ENCODE measurements at regions not wholly inside any gene's neighbourhood (a gene's known extent, or its start where the extent isn't known, plus 50 kb on each side); places are given as distances from the start of the nearest gene placed in this dataset.

DNA sequence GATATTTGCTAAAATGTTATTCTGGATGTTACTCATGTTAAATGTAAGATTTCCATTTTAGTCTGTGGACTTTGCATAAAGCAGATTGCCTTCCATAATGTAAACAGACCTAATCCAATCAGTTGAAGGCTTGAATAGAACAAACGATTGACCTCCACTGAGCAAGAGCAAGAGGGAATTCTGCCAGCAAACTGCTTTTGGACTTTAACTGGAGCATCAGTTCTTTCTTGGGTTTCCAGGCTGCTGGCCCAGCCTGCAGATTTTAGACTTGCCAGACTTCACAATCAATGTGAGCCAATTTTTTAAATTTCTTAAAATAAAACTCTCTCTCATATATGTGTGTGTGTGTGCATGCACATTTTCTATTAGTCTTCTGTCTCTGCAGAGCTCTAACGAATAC, 1248.8 kb downstream of the ADGRL3 start:
- H3F3A ChIP-seq (replicated peaks; ENCODE audit: low read depth): no peaks in the 10 kb centered on the region
- peaks cover 2% of the 10 kb centered on the region for H3K27me3 Mint-ChIP-seq (ENCODE audit: insufficient read depth, low read depth, poor library complexity)
- H3K4me2 ChIP-seq: no peak overlapping the region
- no peaks in the 10 kb centered on the region for H3K36me3 Mint-ChIP-seq (ENCODE audit: low read depth)
- TF ChIP-seq CREB1 (CRISPR knock-in tag; IDR thresholded peaks at IDR 0.05; ENCODE audit: low read depth): no peak
- TF ChIP-seq, protein P1, sequence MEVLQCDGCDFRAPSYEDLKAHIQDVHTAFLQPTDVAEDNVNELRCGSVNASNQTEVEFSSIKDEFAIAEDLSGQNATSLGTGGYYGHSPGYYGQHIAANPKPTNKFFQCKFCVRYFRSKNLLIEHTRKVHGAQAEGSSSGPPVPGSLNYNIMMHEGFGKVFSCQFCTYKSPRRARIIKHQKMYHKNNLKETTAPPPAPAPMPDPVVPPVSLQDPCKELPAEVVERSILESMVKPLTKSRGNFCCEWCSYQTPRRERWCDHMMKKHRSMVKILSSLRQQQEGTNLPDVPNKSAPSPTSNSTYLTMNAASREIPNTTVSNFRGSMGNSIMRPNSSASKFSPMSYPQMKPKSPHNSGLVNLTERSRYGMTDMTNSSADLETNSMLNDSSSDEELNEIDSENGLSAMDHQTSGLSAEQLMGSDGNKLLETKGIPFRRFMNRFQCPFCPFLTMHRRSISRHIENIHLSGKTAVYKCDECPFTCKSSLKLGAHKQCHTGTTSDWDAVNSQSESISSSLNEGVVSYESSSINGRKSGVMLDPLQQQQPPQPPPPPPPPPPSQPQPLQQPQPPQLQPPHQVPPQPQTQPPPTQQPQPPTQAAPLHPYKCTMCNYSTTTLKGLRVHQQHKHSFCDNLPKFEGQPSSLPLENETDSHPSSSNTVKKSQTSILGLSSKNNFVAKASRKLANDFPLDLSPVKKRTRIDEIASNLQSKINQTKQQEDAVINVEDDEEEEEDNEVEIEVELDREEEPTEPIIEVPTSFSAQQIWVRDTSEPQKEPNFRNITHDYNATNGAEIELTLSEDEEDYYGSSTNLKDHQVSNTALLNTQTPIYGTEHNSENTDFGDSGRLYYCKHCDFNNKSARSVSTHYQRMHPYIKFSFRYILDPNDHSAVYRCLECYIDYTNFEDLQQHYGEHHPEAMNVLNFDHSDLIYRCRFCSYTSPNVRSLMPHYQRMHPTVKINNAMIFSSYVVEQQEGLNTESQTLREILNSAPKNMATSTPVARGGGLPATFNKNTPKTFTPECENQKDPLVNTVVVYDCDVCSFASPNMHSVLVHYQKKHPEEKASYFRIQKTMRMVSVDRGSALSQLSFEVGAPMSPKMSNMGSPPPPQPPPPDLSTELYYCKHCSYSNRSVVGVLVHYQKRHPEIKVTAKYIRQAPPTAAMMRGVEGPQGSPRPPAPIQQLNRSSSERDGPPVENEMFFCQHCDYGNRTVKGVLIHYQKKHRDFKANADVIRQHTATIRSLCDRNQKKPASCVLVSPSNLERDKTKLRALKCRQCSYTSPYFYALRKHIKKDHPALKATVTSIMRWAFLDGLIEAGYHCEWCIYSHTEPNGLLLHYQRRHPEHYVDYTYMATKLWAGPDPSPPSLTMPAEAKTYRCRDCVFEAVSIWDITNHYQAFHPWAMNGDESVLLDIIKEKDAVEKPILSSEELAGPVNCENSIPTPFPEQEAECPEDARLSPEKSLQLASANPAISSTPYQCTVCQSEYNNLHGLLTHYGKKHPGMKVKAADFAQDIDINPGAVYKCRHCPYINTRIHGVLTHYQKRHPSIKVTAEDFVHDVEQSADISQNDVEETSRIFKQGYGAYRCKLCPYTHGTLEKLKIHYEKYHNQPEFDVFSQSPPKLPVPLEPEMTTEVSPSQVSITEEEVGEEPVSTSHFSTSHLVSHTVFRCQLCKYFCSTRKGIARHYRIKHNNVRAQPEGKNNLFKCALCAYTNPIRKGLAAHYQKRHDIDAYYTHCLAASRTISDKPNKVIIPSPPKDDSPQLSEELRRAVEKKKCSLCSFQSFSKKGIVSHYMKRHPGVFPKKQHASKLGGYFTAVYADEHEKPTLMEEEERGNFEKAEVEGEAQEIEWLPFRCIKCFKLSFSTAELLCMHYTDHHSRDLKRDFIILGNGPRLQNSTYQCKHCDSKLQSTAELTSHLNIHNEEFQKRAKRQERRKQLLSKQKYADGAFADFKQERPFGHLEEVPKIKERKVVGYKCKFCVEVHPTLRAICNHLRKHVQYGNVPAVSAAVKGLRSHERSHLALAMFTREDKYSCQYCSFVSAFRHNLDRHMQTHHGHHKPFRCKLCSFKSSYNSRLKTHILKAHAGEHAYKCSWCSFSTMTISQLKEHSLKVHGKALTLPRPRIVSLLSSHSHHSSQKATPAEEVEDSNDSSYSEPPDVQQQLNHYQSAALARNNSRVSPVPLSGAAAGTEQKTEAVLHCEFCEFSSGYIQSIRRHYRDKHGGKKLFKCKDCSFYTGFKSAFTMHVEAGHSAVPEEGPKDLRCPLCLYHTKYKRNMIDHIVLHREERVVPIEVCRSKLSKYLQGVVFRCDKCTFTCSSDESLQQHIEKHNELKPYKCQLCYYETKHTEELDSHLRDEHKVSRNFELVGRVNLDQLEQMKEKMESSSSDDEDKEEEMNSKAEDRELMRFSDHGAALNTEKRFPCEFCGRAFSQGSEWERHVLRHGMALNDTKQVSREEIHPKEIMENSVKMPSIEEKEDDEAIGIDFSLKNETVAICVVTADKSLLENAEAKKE (CRISPR knock-in tag; IDR thresholded peaks at IDR 0.05): no peak
- no peak for TF ChIP-seq NANOG (IDR thresholded peaks at IDR 0.05; ENCODE audit: borderline replicate concordance)
- TF ChIP-seq EZH2phosphoT487 (IDR thresholded peaks at IDR 0.05; ENCODE audit: unreplicated experiment): no peak
- H4K20me1 ChIP-seq (replicated peaks; ENCODE audit: insufficient read depth): no peaks in the 10 kb centered on the region
- no peaks in the 10 kb centered on the region for H3K27me3 ChIP-seq (ENCODE audit: insufficient read depth)
- H2AFZ ChIP-seq: no peak overlapping the region
- 0 out of 3 replicates have a peak, but pooled peaks cover 4% of the 10 kb centered on the region for H3K9me3 Mint-ChIP-seq
- ATAC-seq (no peak), DNase-seq (ENCODE audit: low spot score) (no peak)
- H3K79me2 ChIP-seq (replicated peaks; ENCODE audit: insufficient read depth): no peaks in the 10 kb centered on the region
- no peaks in the 10 kb centered on the region for H3K36me3 ChIP-seq (ENCODE audit: insufficient read depth)
- no peak overlapping the region for H3K27ac Mint-ChIP-seq
- H3K27ac ChIP-seq (ENCODE audit: low read depth): no peak overlapping the region
- no peaks in the 10 kb centered on the region for H3K4me1 ChIP-seq (ENCODE audit: insufficient read depth)
- no peak overlapping the region for H3K4me3 ChIP-seq
- H3K4me1 Mint-ChIP-seq: no peaks in the 10 kb centered on the region; the same call in 2 of the 3 replicates
- peaks cover 3% of the 10 kb centered on the region; the same call in 1 of the 2 replicates for H3K9me2 ChIP-seq (ENCODE audit: insufficient read depth)
- no peak overlapping the region for H3K4me3 Mint-ChIP-seq

DNA sequence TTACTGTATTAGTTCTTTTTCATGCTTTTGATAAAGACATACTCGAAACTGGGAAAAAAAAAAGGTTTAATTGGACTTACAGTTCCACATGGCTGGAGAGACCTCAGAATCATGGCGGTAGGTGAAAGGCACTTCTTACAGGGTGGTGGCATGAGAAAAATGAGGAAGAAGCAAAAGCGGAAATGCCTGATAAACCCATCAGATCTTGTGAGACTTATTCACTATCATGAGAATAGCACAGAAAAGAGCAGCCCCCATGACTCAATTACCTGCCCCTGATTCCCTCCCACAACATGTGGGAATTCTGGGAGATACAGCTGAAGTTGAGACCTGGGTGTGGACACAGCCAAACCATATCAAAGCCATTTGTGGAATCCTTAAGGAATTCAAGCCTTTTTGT, 1238.9 kb downstream of the ADGRL3 start:
- Histone ChIP-seq H3K4me1 (ENCODE audit: insufficient read depth) (no peaks in the 10 kb centered on the region), H3K4me3 (no peak overlapping the region), H3K36me3 (ENCODE audit: insufficient read depth) (peaks cover 10% of the 10 kb centered on the region; the same call in 1 of the 2 replicates), H2AFZ (no peak overlapping the region), H3K4me2 (no peak overlapping the region), H3K9me2 (ENCODE audit: insufficient read depth) (no peaks in the 10 kb centered on the region; the same call in 1 of the 2 replicates), H3F3A (replicated peaks; ENCODE audit: low read depth) (no peaks in the 10 kb centered on the region), H4K20me1 (replicated peaks; ENCODE audit: insufficient read depth) (no peaks in the 10 kb centered on the region), H3K27ac (ENCODE audit: low read depth) (no peak overlapping the region), H3K27me3 (ENCODE audit: insufficient read depth) (no peaks in the 10 kb centered on the region), H3K79me2 (replicated peaks; ENCODE audit: insufficient read depth) (no peaks in the 10 kb centered on the region)
- Mint-ChIP-seq H3K4me1 (no peaks in the 10 kb centered on the region), H3K27me3 (ENCODE audit: insufficient read depth, low read depth, poor library complexity) (peaks cover 2% of the 10 kb centered on the region), H3K36me3 (ENCODE audit: low read depth) (peaks cover 32% of the 10 kb centered on the region), H3K4me3 (no peak overlapping the region), H3K9me3 (peaks cover 49% of the 10 kb centered on the region), H3K27ac (no peak overlapping the region)
- no peak for DNase-seq (ENCODE audit: low spot score)
- ATAC-seq: no peak
- TF ChIP-seq NANOG (IDR thresholded peaks at IDR 0.05; ENCODE audit: borderline replicate concordance) (no peak), JUNB (IDR thresholded peaks at IDR 0.05; ENCODE audit: unreplicated experiment) (no peak)
- TF ChIP-seq, protein P2, sequence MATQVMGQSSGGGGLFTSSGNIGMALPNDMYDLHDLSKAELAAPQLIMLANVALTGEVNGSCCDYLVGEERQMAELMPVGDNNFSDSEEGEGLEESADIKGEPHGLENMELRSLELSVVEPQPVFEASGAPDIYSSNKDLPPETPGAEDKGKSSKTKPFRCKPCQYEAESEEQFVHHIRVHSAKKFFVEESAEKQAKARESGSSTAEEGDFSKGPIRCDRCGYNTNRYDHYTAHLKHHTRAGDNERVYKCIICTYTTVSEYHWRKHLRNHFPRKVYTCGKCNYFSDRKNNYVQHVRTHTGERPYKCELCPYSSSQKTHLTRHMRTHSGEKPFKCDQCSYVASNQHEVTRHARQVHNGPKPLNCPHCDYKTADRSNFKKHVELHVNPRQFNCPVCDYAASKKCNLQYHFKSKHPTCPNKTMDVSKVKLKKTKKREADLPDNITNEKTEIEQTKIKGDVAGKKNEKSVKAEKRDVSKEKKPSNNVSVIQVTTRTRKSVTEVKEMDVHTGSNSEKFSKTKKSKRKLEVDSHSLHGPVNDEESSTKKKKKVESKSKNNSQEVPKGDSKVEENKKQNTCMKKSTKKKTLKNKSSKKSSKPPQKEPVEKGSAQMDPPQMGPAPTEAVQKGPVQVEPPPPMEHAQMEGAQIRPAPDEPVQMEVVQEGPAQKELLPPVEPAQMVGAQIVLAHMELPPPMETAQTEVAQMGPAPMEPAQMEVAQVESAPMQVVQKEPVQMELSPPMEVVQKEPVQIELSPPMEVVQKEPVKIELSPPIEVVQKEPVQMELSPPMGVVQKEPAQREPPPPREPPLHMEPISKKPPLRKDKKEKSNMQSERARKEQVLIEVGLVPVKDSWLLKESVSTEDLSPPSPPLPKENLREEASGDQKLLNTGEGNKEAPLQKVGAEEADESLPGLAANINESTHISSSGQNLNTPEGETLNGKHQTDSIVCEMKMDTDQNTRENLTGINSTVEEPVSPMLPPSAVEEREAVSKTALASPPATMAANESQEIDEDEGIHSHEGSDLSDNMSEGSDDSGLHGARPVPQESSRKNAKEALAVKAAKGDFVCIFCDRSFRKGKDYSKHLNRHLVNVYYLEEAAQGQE (IDR thresholded peaks at IDR 0.05; ENCODE audit: unreplicated experiment): no peak
- TF ChIP-seq, protein P3, sequence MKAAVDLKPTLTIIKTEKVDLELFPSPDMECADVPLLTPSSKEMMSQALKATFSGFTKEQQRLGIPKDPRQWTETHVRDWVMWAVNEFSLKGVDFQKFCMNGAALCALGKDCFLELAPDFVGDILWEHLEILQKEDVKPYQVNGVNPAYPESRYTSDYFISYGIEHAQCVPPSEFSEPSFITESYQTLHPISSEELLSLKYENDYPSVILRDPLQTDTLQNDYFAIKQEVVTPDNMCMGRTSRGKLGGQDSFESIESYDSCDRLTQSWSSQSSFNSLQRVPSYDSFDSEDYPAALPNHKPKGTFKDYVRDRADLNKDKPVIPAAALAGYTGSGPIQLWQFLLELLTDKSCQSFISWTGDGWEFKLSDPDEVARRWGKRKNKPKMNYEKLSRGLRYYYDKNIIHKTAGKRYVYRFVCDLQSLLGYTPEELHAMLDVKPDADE (IDR thresholded peaks at IDR 0.05): no peak
